ENCODE measurements at regions not wholly inside any gene's neighbourhood (a gene's known extent, or its start where the extent isn't known, plus 50 kb on each side); places are given as distances from the start of the nearest gene placed in this dataset.

- H3K9me3 ChIP-seq: no peaks in the 10 kb centered on the region
- no peak for DNase-seq (ENCODE audit: low spot score)
- peaks cover 0 to 17% of the 10 kb centered on the region in 2 donors for H3K4me1 ChIP-seq
- no peak overlapping the region for H3K4me3 ChIP-seq
- H3K36me3 ChIP-seq: no peaks in the 10 kb centered on the region
- H3K27ac ChIP-seq: no peak overlapping the region
- TF ChIP-seq, protein P1, sequence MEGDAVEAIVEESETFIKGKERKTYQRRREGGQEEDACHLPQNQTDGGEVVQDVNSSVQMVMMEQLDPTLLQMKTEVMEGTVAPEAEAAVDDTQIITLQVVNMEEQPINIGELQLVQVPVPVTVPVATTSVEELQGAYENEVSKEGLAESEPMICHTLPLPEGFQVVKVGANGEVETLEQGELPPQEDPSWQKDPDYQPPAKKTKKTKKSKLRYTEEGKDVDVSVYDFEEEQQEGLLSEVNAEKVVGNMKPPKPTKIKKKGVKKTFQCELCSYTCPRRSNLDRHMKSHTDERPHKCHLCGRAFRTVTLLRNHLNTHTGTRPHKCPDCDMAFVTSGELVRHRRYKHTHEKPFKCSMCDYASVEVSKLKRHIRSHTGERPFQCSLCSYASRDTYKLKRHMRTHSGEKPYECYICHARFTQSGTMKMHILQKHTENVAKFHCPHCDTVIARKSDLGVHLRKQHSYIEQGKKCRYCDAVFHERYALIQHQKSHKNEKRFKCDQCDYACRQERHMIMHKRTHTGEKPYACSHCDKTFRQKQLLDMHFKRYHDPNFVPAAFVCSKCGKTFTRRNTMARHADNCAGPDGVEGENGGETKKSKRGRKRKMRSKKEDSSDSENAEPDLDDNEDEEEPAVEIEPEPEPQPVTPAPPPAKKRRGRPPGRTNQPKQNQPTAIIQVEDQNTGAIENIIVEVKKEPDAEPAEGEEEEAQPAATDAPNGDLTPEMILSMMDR (IDR thresholded peaks at IDR 0.05): no peak
- no peaks in the 10 kb centered on the region for H3K27me3 ChIP-seq
Measured at GRCh38 chr6:134553936-134554335, 236.0 kb upstream of the SGK1 start.

- no peak for DNase-seq (ENCODE audit: low spot score)
- Histone ChIP-seq H3K4me3 (no peak overlapping the region), H3K36me3 (no peaks in the 10 kb centered on the region), H3K27me3 (no peaks in the 10 kb centered on the region), H3K4me1 (peaks cover 0 to 17% of the 10 kb centered on the region in 2 donors), H3K27ac (no peak overlapping the region), H3K9me3 (no peaks in the 10 kb centered on the region)
- TF ChIP-seq, protein P1 (IDR thresholded peaks at IDR 0.05): no peak
Measured at GRCh38 chr6:134551245-134551960, 233.5 kb upstream of the SGK1 start.

DNA sequence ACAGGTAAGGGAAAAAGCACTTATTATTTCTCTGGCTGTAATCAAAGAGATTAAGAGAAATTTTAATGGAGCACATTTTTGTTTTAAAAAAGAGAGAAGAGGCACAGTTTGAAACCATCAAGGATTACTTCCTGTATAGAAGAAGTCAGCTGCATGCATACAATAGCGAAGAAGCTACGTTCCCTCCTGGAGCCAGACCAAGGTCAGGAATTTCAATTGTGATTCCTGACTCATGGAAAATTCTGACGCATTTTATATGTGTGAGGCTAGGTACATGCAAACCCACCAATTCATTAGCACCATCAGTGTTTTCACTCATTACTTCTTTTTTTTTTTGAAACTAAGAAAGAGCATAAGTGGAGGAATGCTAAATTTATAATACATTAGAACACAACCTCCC lies 232.7 kb upstream of the SGK1 start:
- no peak for DNase-seq (ENCODE audit: low spot score)
- no peak overlapping the region for H3K27ac ChIP-seq

GRCh38 chr6:134549854-134550253 lies 231.9 kb upstream of the SGK1 start:
- Histone ChIP-seq H3K27me3 (no peaks in the 10 kb centered on the region), H3K4me1 (peaks cover 0 to 17% of the 10 kb centered on the region in 2 donors), H3K27ac (no peak overlapping the region), H3K36me3 (no peaks in the 10 kb centered on the region), H3K4me3 (no peak overlapping the region), H3K9me3 (no peaks in the 10 kb centered on the region)
- TF ChIP-seq, protein P1 (IDR thresholded peaks at IDR 0.05): no peak
- no peak for DNase-seq (ENCODE audit: low spot score)

More for the DNA sequence above, 232.7 kb upstream of the SGK1 start:
- peaks cover 0 to 17% of the 10 kb centered on the region in 2 donors for H3K4me1 ChIP-seq
- TF ChIP-seq, protein P1 (IDR thresholded peaks at IDR 0.05): no peak
- H3K4me3 ChIP-seq: no peak overlapping the region
- no peaks in the 10 kb centered on the region for H3K36me3 ChIP-seq
- no peaks in the 10 kb centered on the region for H3K27me3 ChIP-seq
- no peaks in the 10 kb centered on the region for H3K9me3 ChIP-seq

GRCh38 chr6:134546962-134547645 lies 229.2 kb upstream of the SGK1 start:
- Histone ChIP-seq H3K4me1 (peaks cover 0 to 17% of the 10 kb centered on the region in 2 donors), H3K36me3 (no peaks in the 10 kb centered on the region), H3K27me3 (no peaks in the 10 kb centered on the region), H3K4me3 (no peak overlapping the region), H3K9me3 (no peaks in the 10 kb centered on the region), H3K27ac (no peak overlapping the region)
- TF ChIP-seq, protein P1 (IDR thresholded peaks at IDR 0.05): no peak
- DNase-seq (ENCODE audit: low spot score): no peak
